SU-DHL-6 (cell line): ENCODE measurements at regions not wholly inside any gene's neighbourhood (a gene's known extent, or its start where the extent isn't known, plus 50 kb on each side); places are given as distances from the start of the nearest gene placed in this dataset.

Experiments
- EZH2phosphoT487 ChIP-seq: fragments of 200-600 bp; sonication (generic), shearing (Covaris generic); conservative IDR thresholded peaks from 2 replicates; pipeline ENCODE4 v1.6.1; 2018; ENCODE audit warnings: mild to moderate bottlenecking, antibody characterized with exemption, low read length, moderate library complexity, mixed read lengths
- TF ChIP-seq, protein P1 (sequence below): fragments of 200-600 bp; sonication (generic); IDR thresholded peaks from one replicate; pipeline ENCODE4 v1.5.1; 2017; ENCODE audit warnings: antibody characterized with exemption, mild to moderate bottlenecking, low read length, moderate library complexity; ENCODE audit not compliant: insufficient read depth, poor library complexity, severe bottlenecking

DNA sequence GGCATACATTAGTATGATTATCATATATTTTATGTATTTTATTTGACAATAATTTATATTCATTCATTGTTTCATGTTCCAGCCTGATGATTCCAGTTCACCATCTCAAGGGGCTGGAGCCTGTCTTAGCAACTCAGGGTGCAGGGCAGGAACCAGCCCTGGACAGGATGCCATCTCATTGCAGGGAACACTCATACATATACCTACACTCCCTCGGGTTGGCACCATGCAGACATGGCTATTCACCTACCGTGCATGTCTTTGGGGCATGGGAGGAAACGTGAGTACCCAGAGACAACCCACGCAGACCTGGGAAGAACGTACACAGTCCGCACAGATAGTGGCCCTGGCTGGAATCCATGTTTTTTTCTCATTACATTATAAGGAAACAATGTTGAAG, 151.0 kb upstream of the ZNF536 start:
- TF ChIP-seq, protein P1, sequence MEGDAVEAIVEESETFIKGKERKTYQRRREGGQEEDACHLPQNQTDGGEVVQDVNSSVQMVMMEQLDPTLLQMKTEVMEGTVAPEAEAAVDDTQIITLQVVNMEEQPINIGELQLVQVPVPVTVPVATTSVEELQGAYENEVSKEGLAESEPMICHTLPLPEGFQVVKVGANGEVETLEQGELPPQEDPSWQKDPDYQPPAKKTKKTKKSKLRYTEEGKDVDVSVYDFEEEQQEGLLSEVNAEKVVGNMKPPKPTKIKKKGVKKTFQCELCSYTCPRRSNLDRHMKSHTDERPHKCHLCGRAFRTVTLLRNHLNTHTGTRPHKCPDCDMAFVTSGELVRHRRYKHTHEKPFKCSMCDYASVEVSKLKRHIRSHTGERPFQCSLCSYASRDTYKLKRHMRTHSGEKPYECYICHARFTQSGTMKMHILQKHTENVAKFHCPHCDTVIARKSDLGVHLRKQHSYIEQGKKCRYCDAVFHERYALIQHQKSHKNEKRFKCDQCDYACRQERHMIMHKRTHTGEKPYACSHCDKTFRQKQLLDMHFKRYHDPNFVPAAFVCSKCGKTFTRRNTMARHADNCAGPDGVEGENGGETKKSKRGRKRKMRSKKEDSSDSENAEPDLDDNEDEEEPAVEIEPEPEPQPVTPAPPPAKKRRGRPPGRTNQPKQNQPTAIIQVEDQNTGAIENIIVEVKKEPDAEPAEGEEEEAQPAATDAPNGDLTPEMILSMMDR: no peak
- no peak for TF ChIP-seq EZH2phosphoT487
